Suppressor macrophage treated with lipopolysaccharide for 1 hour (primary cell): ENCODE measurements at regions not wholly inside any gene's neighbourhood (a gene's known extent, or its start where the extent isn't known, plus 50 kb on each side); places are given as distances from the start of the nearest gene placed in this dataset.
A peak's percentile ranks its signal among the peaks of the same experiment; 100 is the strongest.
"Not testable (repeated sequence)": the region's sequence is repeated elsewhere in the genome, so short reads cannot be mapped to it uniquely, and the experiment has no call there.

Experiments
- DNase-seq, 3 donors: peaks; one replicate each; pipeline ENCODE4 v3.0.0-alpha.2; 2020 to 2022

DNA sequence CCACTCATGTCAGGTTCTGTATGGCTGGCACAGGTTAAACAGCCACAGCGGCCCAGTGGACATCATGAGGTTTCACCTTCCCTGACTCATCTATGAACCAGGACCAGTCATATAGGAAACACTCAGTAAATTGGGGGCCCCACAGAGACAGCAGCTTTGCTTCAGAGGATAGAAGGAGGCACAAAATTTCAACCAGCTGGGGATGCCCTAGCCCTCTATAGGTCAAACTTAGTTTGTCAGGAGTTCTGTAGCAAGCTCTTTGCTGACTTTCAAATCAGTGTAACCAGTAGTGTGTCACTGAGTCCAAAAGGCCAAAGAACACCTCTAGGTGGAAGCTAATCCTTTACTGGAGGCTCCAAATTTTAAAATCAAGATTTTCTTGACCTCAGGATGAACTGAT lies 4157.8 kb upstream of the TPTE start:
- DNase-seq, result not testable (repeated sequence)

DNA sequence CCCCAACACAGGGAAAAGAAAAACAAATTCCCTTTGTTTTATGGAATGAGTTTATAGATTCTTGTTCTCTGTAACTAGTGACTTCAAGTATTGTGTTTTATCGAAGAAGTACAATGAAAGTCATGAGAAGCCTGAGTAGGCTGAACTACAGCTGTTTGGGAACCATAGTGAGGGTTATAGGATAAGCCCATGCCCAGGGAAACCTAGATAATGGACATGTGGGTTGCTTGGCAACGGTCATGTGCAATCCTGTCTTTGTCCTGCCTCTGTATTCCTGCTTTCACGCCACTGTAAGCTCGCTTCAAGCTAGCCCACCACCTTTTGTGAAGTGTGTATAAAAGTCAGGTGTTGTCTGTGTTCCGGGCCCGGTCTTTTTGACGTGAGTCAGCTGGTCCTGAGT lies 4152.6 kb upstream of the TPTE start:
- not testable (repeated sequence) for DNase-seq

DNA sequence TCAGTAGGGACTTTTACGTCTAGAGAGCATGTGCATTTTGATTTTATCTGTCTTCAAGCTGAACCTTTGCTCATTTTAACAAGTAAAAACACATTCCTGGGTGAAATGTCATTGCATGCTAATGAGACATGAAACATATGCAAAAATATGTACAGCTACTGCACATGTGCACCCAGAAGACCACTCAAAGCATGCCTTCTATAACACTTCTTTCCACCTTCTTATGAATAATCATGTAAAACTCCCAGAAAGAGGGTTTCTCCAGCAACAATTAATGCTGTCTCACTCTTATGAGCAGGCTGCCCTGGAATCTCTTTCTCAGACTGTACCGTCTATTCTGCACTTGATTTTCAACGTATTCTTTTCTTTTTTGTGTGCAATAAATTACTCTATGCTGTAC lies 4148.1 kb upstream of the TPTE start:
- peak in 2 of 3 donors; percentile 0 to 17 for DNase-seq

DNA sequence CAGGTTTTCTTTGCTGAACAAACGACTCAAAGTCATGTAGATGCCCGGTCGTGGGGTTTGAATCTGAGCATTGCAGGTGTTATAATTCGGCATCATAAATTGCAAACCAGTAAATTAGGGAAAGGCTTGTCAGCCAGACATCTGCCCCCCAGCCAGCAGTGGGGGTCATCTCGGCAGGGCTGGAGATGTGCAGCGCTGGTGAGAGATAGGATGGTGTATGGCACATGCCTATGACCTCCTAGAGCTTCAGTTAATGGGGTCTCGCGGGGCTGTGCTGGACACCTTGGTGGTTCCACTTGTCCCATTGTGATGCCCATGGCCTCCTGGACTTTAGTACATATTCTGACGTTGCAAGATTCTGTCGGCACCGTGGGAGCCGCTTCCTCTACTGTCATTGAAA lies 4147.2 kb upstream of the TPTE start:
- peak in 2 of 3 donors; percentile 0 to 18 for DNase-seq

DNA sequence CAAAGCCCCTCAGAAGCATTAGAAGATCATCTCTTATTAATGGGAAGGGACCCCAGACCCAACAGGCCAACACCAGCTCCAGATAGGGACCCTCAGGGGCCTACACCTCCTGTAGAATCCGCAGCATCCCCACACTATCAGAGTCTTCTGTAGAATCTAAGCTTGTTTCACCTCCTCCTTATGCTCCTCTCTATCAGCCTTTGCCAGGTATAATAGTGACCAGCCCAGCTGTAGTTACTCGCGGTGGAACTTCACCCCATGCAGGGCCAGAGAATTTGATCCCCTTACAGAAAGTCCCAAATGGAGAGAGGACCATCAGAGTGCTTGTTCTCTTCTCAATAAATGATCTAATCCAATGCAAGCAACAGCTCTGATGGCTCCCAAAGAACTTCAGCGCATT lies 4146.5 kb upstream of the TPTE start:
- peak in 1 of 3 donors; percentile 0 for DNase-seq

DNA sequence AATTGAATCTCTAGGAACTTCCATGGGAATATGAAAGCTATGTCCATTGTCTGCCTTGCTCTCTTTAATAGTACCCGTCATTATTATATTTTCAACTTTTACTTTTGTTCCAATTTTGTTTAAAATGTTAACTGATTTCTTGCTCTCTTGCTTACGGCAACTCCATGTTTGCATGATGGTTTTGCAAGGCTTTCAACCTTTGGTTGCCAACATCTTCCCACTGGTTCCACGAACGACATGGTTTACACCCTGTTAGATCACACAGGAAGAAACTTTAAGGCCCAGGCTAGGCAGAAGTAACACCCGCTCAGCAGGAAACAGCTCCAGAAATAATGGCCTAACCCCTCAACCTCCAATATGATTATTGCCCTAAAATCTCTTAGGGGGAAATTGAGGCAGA lies 4145.6 kb upstream of the TPTE start:
- not testable (repeated sequence) for DNase-seq

DNA sequence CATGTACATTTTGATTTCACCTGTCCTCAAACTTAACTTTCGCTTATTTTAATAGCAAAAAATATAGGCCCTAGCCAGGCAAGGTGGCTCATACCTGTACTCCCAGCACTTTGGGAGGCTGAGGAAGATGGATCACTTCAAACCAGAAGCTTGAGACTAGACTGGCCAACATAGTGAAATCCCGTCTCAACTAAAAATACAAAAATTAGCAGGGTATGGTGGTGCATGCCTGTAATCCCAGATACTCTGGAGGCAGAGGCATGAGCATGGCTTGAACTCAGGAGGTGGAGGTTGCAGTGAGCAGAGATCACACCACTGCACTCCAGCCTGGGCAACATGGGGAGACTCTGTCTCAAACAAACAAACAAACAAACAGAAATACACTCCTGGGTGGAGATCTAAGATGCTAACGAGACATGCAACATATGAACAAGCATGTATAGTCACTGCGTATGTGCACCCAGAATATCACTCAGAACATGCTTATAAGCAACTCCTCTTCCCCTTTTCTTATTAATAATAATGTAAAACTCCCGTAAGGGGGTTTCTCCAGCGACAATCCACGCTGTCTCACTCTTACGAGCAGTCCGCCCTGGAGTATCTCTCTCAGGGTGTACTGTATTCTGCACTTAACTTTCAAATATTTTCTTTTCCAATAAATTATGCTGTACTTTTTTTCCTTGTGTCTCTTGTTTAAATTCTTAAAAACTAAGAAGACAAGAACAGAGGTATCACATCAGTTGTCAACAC lies 4144.9 kb upstream of the TPTE start:
- not testable (repeated sequence) for DNase-seq
